ENCODE measurements at regions not wholly inside any gene's neighbourhood (a gene's known extent, or its start where the extent isn't known, plus 50 kb on each side); places are given as distances from the start of the nearest gene placed in this dataset.

- Histone ChIP-seq H2AK9ac (replicated peaks; ENCODE audit: low read depth, low read length, poor library complexity) (no peak overlapping the region), H2BK120ac (ENCODE audit: low read depth, low read length) (no peak overlapping the region), H3K27me3 (ENCODE audit: control insufficient read depth, insufficient read depth, low read length) (no peaks in the 10 kb centered on the region), H4K8ac (ENCODE audit: low read depth in 2 of 2, low read length in 2 of 2) (no peak overlapping the region), H3K27ac (ENCODE audit: insufficient read depth, low read length) (no peak overlapping the region), H3K79me1 (ENCODE audit: low read depth in 1 of 2, low read length in 2 of 2) (no peaks in the 10 kb centered on the region), H3K9ac (ENCODE audit: low read depth, low read length) (no peak overlapping the region), H3K4me2 (ENCODE audit: low read depth, low read length) (no peak overlapping the region), H3K18ac (ENCODE audit: low read depth, low read length) (no peak overlapping the region), H3K9me1 (ENCODE audit: insufficient read depth, low read length) (no peaks in the 10 kb centered on the region), H3K36me3 (ENCODE audit: control insufficient read depth, insufficient read depth, low read length) (no peaks in the 10 kb centered on the region), H3K56ac (ENCODE audit: extremely low read depth, insufficient read depth, low read length) (no peak overlapping the region), H2AK5ac (ENCODE audit: low read depth, low read length) (no peak overlapping the region), H4K91ac (ENCODE audit: insufficient read depth, low read depth, low read length) (no peak overlapping the region), H2BK5ac (ENCODE audit: low read depth, low read length, poor library complexity, severe bottlenecking) (no peak overlapping the region), H4K5ac (ENCODE audit: low read depth, low read length) (no peak overlapping the region), H2BK20ac (ENCODE audit: low read depth, low read length) (no peak overlapping the region), H3K4me1 (ENCODE audit: control insufficient read depth, insufficient read depth, low read length) (no peaks in the 10 kb centered on the region), H3K23ac (ENCODE audit: low read depth, low read length) (no peak overlapping the region), H4K20me1 (ENCODE audit: insufficient read depth, low read length) (no peaks in the 10 kb centered on the region), H3K4me3 (ENCODE audit: insufficient read depth, low read depth, low read length) (no peak overlapping the region), H3K9me3 (ENCODE audit: control insufficient read depth, insufficient read depth, low read length) (peaks cover 28% of the 10 kb centered on the region), H3K14ac (replicated peaks; ENCODE audit: low read depth, low read length) (no peak overlapping the region), H3K4ac (ENCODE audit: low read depth, low read length) (no peak overlapping the region), H2BK15ac (ENCODE audit: low read depth, low read length) (no peak overlapping the region), H2AFZ (replicated peaks; ENCODE audit: low read length, poor library complexity) (no peak overlapping the region)
- no peak for TF ChIP-seq CEBPB (IDR thresholded peaks at IDR 0.05; ENCODE audit: low read depth, low read length)
- no peak for TF ChIP-seq SMC3 (IDR thresholded peaks at IDR 0.05; ENCODE audit: low read depth, low read length)
- TF ChIP-seq ELK1 (IDR thresholded peaks at IDR 0.05; ENCODE audit: borderline replicate concordance, low read depth, low read length) = no peak
- TF ChIP-seq CTCF (conservative IDR thresholded peaks at IDR 0.05; ENCODE audit: low read depth, low read length) = no peak
- TF ChIP-seq POLR2A (IDR thresholded peaks at IDR 0.05; ENCODE audit: low read depth, low read length) = no peak
- no peak for ATAC-seq (ENCODE audit: low read depth)
- no TSS peak for BruUV-seq (replicated peaks)
- dilution Hi-C loops (cut with HindIII; ENCODE audit: low sequenced_read_pairs, unreplicated experiment) (no loop called here), in situ Hi-C loops (cut with MboI; ENCODE audit: low sequenced_read_pairs) (no loop called here), intact Hi-C loops (cut with micrococcal nuclease) (no loop called here)
- no peak for DNase-seq
- 76% methylated on average over 6 of the region's 9 CpGs; no CpG with 5 or more reads in 1 of the 2 experiments for WGBS, 2 experiments (ENCODE audit: extremely low coverage in 2 of 2, insufficient read length in 1 of 2)
- CTCF ChIA-PET = no interaction called here
- POLR2A ChIA-PET (ENCODE audit: unreplicated experiment) = no interaction called here
Measured at GRCh38 chr2:3097804-3098203, 279.8 kb downstream of the EIPR1 start.
